HG03354 (cell line): ENCODE measurements at regions not wholly inside any gene's neighbourhood (a gene's known extent, or its start where the extent isn't known, plus 50 kb on each side); places are given as distances from the start of the nearest gene placed in this dataset.

Experiments
- ATAC-seq: cut with Tn5 transposase; IDR thresholded peaks from one replicate; pipeline ENCODE4 v1.9.1; 2021; ENCODE audit warnings: mild to moderate bottlenecking; ENCODE audit not compliant: unreplicated experiment, poor library complexity, severe bottlenecking

- ATAC-seq = no peak
Measured at GRCh38 chr2:38509947-38510326, 92.8 kb downstream of the HNRNPLL start.

GRCh38 chr2:38509314-38509946, 93.3 kb downstream of the HNRNPLL start:
- ATAC-seq = no peak

GRCh38 chr2:38508311-38509039, 94.3 kb downstream of the HNRNPLL start:
- ATAC-seq = peak; percentile 61

- no peak for ATAC-seq
Measured at GRCh38 chr2:38507712-38508111, 95.0 kb downstream of the HNRNPLL start.

GRCh38 chr2:38505779-38506178, 96.9 kb downstream of the HNRNPLL start:
- no peak for ATAC-seq

GRCh38 chr2:38504169-38504568, 98.6 kb downstream of the HNRNPLL start:
- ATAC-seq = no peak

GRCh38 chr2:38502107-38502506, 100.6 kb downstream of the HNRNPLL start:
- no peak for ATAC-seq

- ATAC-seq = no peak
Measured at GRCh38 chr2:38500283-38500634, 102.5 kb downstream of the HNRNPLL start.

- no peak for ATAC-seq
Measured at GRCh38 chr2:38499548-38500282, 103.0 kb downstream of the HNRNPLL start.

GRCh38 chr2:38498045-38498481, 104.7 kb downstream of the HNRNPLL start:
- ATAC-seq = peak; percentile 75

GRCh38 chr2:38497670-38498037, 105.1 kb downstream of the HNRNPLL start:
- no peak for ATAC-seq

- no peak for ATAC-seq
Measured at GRCh38 chr2:38496927-38497669, 105.6 kb downstream of the HNRNPLL start.

GRCh38 chr2:38495880-38496279, 106.8 kb downstream of the HNRNPLL start:
- no peak for ATAC-seq

- no peak for ATAC-seq
Measured at GRCh38 chr2:38494394-38494793, 108.3 kb downstream of the HNRNPLL start.

GRCh38 chr2:38492042-38492615, 110.6 kb downstream of the HNRNPLL start:
- no peak for ATAC-seq

GRCh38 chr2:38491436-38491835, 111.3 kb downstream of the HNRNPLL start:
- no peak for ATAC-seq

GRCh38 chr2:38489846-38490245, 112.8 kb upstream of the ATL2 start:
- ATAC-seq = no peak

GRCh38 chr2:38487852-38488251, 110.8 kb upstream of the ATL2 start:
- ATAC-seq = no peak

- no peak for ATAC-seq
Measured at GRCh38 chr2:38486213-38487026, 109.3 kb upstream of the ATL2 start.
